ENCODE measurements at regions not wholly inside any gene's neighbourhood (a gene's known extent, or its start where the extent isn't known, plus 50 kb on each side); places are given as distances from the start of the nearest gene placed in this dataset.

- Histone ChIP-seq H3K27me3 (ENCODE audit: control insufficient read depth, insufficient read depth, low read length) (no peaks in the 10 kb centered on the region), H3K4me2 (ENCODE audit: extremely low read depth, insufficient read depth, low read length) (no peak overlapping the region), H2AFZ (ENCODE audit: low read length) (no peak overlapping the region), H3K79me2 (ENCODE audit: control insufficient read depth, insufficient read depth, low read length) (no peaks in the 10 kb centered on the region), H3K4me3 (replicated peaks in 1 of 4; ENCODE audit: control extremely low read depth in 1 of 4, insufficient read depth in 1 of 4, low read depth in 3 of 4, low read length in 4 of 4) (no peak overlapping the region), H3K4me1 (ENCODE audit: control insufficient read depth, extremely low read depth, insufficient read depth, low read length) (no peaks in the 10 kb centered on the region), H3K27ac (ENCODE audit: insufficient read depth, low read length) (no peak overlapping the region), H3K9me3 (ENCODE audit: control insufficient read depth, insufficient read depth, low read depth, low read length) (no peaks in the 10 kb centered on the region), H3K9ac (ENCODE audit: insufficient read depth, low read length) (no peak overlapping the region), H4K20me1 (ENCODE audit: control insufficient read depth, extremely low read depth, insufficient read depth, low read length) (no peaks in the 10 kb centered on the region), H3K36me3 (ENCODE audit: control insufficient read depth, insufficient read depth, low read length) (no peaks in the 10 kb centered on the region)
- DNase-seq (ENCODE audit: low read depth in 2 of 2), result no peak
- TF ChIP-seq CTCF (conservative IDR thresholded peaks at IDR 0.05 in 1 of 2, IDR thresholded peaks at IDR 0.05 in 1 of 2; ENCODE audit: low read depth in 1 of 2, low read length in 2 of 2) (no peak), EZH2 (IDR thresholded peaks at IDR 0.05; ENCODE audit: low read length, missing control alignments) (no peak)
Observed at GRCh38 chr2:14930441-14930840, 297.9 kb downstream of the LRATD1 start.

GRCh38 chr2:14932285-14932684, 299.8 kb downstream of the LRATD1 start:
- H3K27ac ChIP-seq (ENCODE audit: insufficient read depth, low read length), result no peak overlapping the region
- H3K4me2 ChIP-seq (ENCODE audit: extremely low read depth, insufficient read depth, low read length), result no peak overlapping the region
- H3K27me3 ChIP-seq (ENCODE audit: control insufficient read depth, insufficient read depth, low read length), result no peaks in the 10 kb centered on the region
- no peaks in the 10 kb centered on the region for H3K79me2 ChIP-seq (ENCODE audit: control insufficient read depth, insufficient read depth, low read length)
- TF ChIP-seq EZH2 (IDR thresholded peaks at IDR 0.05; ENCODE audit: low read length, missing control alignments) (no peak), CTCF (conservative IDR thresholded peaks at IDR 0.05 in 1 of 2, IDR thresholded peaks at IDR 0.05 in 1 of 2; ENCODE audit: low read depth in 1 of 2, low read length in 2 of 2) (no peak)
- no peak overlapping the region for H3K9ac ChIP-seq (ENCODE audit: insufficient read depth, low read length)
- H3K9me3 ChIP-seq (ENCODE audit: control insufficient read depth, insufficient read depth, low read depth, low read length), result no peaks in the 10 kb centered on the region
- no peak overlapping the region for H3K4me3 ChIP-seq (replicated peaks in 1 of 4; ENCODE audit: control extremely low read depth in 1 of 4, insufficient read depth in 1 of 4, low read depth in 3 of 4, low read length in 4 of 4)
- no peak overlapping the region for H2AFZ ChIP-seq (ENCODE audit: low read length)
- DNase-seq (ENCODE audit: low read depth in 2 of 2), result peak; percentile 26 to 47
- H3K4me1 ChIP-seq (ENCODE audit: control insufficient read depth, extremely low read depth, insufficient read depth, low read length), result no peaks in the 10 kb centered on the region
- no peaks in the 10 kb centered on the region for H4K20me1 ChIP-seq (ENCODE audit: control insufficient read depth, extremely low read depth, insufficient read depth, low read length)
- no peaks in the 10 kb centered on the region for H3K36me3 ChIP-seq (ENCODE audit: control insufficient read depth, insufficient read depth, low read length)

- Histone ChIP-seq H3K27ac (ENCODE audit: insufficient read depth, low read length) (no peak overlapping the region), H4K20me1 (ENCODE audit: control insufficient read depth, extremely low read depth, insufficient read depth, low read length) (no peaks in the 10 kb centered on the region), H3K79me2 (ENCODE audit: control insufficient read depth, insufficient read depth, low read length) (no peaks in the 10 kb centered on the region), H3K4me1 (ENCODE audit: control insufficient read depth, extremely low read depth, insufficient read depth, low read length) (no peaks in the 10 kb centered on the region), H3K36me3 (ENCODE audit: control insufficient read depth, insufficient read depth, low read length) (no peaks in the 10 kb centered on the region), H3K9me3 (ENCODE audit: control insufficient read depth, insufficient read depth, low read depth, low read length) (no peaks in the 10 kb centered on the region), H2AFZ (ENCODE audit: low read length) (no peak overlapping the region), H3K4me2 (ENCODE audit: extremely low read depth, insufficient read depth, low read length) (no peak overlapping the region), H3K9ac (ENCODE audit: insufficient read depth, low read length) (no peak overlapping the region), H3K4me3 (replicated peaks in 1 of 4; ENCODE audit: control extremely low read depth in 1 of 4, insufficient read depth in 1 of 4, low read depth in 3 of 4, low read length in 4 of 4) (no peak overlapping the region), H3K27me3 (ENCODE audit: control insufficient read depth, insufficient read depth, low read length) (no peaks in the 10 kb centered on the region)
- DNase-seq (ENCODE audit: low read depth in 2 of 2), result no peak
- no peak for TF ChIP-seq CTCF (conservative IDR thresholded peaks at IDR 0.05 in 1 of 2, IDR thresholded peaks at IDR 0.05 in 1 of 2; ENCODE audit: low read depth in 1 of 2, low read length in 2 of 2)
- no peak for TF ChIP-seq EZH2 (IDR thresholded peaks at IDR 0.05; ENCODE audit: low read length, missing control alignments)
Observed at GRCh38 chr2:14933753-14934152, 301.2 kb downstream of the LRATD1 start.
